Upper lobe of right lung (tissue), 1 donor: ENCODE measurements at regions not wholly inside any gene's neighbourhood (a gene's known extent, or its start where the extent isn't known, plus 50 kb on each side); places are given as distances from the start of the nearest gene placed in this dataset.
A peak's percentile ranks its signal among the peaks of the same experiment; 100 is the strongest.

ENCODE experiments used
- ATAC-seq: fragments of 200-7000 bp; cut with Tn5 transposase; one replicate; pipeline ENCODE4 v1.9.1; 2020; ENCODE audit warnings: mild to moderate bottlenecking, moderate library complexity
- DNase-seq: peaks from one replicate; pipeline ENCODE4 v3.0.0-alpha.2; 2020
- H3K27ac ChIP-seq: fragments of 200-600 bp; one replicate; pipeline ENCODE4 v1.8.0; 2022
- H3K27me3 ChIP-seq: fragments of 200-600 bp; one replicate; pipeline ENCODE4 v1.8.0; 2022; ENCODE audit warnings: mild to moderate bottlenecking
- H3K36me3 ChIP-seq: fragments of 200-600 bp; one replicate; pipeline ENCODE4 v1.8.0; 2022
- H3K4me1 ChIP-seq: fragments of 200-600 bp; one replicate; pipeline ENCODE4 v1.8.0; 2022
- H3K4me3 ChIP-seq: fragments of 200-600 bp; one replicate; pipeline ENCODE4 v1.8.0; 2022; ENCODE audit warnings: mild to moderate bottlenecking
- H3K9me3 ChIP-seq: fragments of 200-600 bp; one replicate; pipeline ENCODE4 v1.8.0; 2022
- intact Hi-C: fragments of 100-400 bp; cut with DNase I; formaldehyde crosslinking; loops from one replicate; pipeline ENCODE4 v1.11.0; 2022
- TF ChIP-seq, protein P1 (sequence below): fragments of 200-600 bp; IDR thresholded peaks from one replicate; pipeline ENCODE4 v1.8.0; 2022; ENCODE audit warnings: antibody characterized with exemption
- donor health status: DM: no; HTN: yes; CAD: no; lungs with severe emphysema.

DNA sequence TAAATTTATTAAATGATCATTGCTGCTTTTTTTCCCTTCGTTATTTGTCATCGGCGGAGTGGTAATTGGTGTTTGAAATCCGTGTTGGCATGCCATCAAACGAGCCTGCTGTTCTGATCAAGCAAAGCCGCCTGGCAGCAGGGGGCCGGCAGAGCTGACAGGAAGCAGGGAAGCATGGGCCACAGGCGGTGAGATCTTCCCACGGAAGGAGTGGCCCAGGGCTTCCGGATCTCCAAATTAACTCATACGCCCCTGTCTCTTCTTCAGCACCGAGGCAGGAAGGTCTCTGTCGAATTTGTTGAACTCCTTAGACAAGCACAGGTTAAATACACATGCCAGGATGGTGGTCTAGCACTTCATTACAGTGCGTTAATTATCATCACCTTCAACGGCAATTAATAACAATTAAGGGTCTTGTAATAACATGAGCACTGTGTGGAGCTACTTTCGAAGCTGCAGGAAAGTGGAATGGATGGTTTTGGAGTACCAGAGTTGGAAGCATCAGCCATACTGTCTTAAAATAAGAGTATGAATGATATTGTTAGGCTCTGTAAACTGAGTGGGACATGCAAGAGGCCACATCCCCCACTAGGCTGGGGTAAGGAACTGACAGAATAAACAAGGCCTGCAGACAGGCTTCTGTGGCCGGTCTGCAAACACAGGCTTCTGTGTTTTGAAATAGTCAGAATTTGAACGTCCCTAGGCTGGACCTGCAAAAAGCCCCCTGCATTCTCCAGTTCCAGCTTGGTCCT is 199.4 kb upstream of the DAB1 start:
- H3K4me3 ChIP-seq = no peak overlapping the region
- H3K4me1 ChIP-seq = no peaks in the 10 kb centered on the region
- ATAC-seq (peak; percentile 55), DNase-seq (no peak)
- TF ChIP-seq, protein P1, sequence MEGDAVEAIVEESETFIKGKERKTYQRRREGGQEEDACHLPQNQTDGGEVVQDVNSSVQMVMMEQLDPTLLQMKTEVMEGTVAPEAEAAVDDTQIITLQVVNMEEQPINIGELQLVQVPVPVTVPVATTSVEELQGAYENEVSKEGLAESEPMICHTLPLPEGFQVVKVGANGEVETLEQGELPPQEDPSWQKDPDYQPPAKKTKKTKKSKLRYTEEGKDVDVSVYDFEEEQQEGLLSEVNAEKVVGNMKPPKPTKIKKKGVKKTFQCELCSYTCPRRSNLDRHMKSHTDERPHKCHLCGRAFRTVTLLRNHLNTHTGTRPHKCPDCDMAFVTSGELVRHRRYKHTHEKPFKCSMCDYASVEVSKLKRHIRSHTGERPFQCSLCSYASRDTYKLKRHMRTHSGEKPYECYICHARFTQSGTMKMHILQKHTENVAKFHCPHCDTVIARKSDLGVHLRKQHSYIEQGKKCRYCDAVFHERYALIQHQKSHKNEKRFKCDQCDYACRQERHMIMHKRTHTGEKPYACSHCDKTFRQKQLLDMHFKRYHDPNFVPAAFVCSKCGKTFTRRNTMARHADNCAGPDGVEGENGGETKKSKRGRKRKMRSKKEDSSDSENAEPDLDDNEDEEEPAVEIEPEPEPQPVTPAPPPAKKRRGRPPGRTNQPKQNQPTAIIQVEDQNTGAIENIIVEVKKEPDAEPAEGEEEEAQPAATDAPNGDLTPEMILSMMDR = no peak
- intact Hi-C loops = no loop called here
- no peaks in the 10 kb centered on the region for H3K36me3 ChIP-seq
- no peak overlapping the region for H3K27ac ChIP-seq
- no peaks in the 10 kb centered on the region for H3K27me3 ChIP-seq
- no peaks in the 10 kb centered on the region for H3K9me3 ChIP-seq

DNA sequence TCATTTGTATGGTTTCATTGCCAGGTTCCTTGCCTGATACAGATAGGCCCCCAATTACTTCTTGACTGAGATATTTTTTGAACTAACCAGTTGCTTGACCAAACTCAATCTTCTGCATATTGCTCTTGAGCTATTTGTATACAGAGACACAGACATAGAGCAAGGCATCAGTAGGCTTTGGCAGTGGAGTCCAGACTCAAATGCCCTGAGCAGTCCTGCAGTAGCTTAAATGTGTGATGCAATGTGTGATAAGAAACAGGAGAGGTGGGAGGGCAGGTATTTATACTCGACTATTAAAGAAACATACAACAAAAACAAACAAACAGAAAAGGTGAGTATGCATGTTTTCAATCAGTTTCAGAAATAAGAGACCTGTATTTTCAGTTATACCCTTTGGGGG is 197.9 kb upstream of the DAB1 start:
- no peaks in the 10 kb centered on the region for H3K36me3 ChIP-seq

DNA sequence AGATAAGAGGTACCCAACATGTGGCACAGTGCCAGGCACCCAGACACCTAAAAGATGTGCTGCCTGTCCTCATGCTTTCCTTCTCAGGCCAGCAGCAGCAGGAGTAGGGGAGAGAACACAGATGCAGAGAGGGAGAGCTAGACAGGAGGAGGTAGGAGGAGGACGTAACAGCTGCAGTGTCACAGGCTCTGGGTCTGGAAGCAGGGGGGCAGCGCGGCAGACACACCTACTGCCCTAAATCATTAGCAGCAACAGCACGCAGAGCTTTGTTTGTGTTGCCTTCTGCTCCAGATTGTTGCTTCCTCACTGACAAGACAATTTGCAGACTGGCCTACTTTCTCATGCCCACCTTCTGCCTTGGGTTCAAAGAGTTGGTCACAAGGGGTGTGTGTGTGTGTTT is 196.7 kb upstream of the DAB1 start:
- H3K9me3 ChIP-seq = no peaks in the 10 kb centered on the region
- no peak for DNase-seq
- intact Hi-C loops = no loop called here
- no peaks in the 10 kb centered on the region for H3K27me3 ChIP-seq
- no peak for ATAC-seq
- no peak overlapping the region for H3K27ac ChIP-seq
- H3K36me3 ChIP-seq = no peaks in the 10 kb centered on the region
- no peak overlapping the region for H3K4me3 ChIP-seq
- TF ChIP-seq, protein P1 = no peak
- no peaks in the 10 kb centered on the region for H3K4me1 ChIP-seq

More for the DNA sequence above, 197.9 kb upstream of the DAB1 start:
- Histone ChIP-seq H3K4me1 (no peaks in the 10 kb centered on the region), H3K4me3 (no peak overlapping the region), H3K27ac (no peak overlapping the region), H3K9me3 (no peaks in the 10 kb centered on the region), H3K27me3 (no peaks in the 10 kb centered on the region)
- DNase-seq = no peak
- TF ChIP-seq, protein P1 = no peak
- no peak for ATAC-seq
- intact Hi-C loops = no loop called here

DNA sequence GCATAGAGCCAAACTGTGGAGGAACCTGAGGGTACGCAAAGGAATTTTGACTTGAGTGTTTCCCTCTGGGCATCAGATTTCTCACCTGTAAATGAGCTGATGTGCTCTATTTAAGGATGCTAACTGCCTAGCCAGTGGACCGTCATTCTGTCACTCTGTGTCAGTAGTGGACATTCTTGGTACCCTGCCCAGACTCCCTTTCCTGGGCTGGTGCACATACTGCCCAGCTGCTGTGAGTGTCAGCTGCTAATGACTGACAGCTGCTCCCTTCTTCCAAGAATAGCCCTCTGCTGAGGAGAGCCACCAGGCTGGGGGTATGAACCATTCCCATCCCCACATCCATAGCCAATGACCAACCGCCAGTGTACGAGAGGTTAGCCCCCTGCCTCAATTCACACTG is 193.1 kb upstream of the DAB1 start:
- H3K27me3 ChIP-seq = no peaks in the 10 kb centered on the region
- no peak overlapping the region for H3K4me3 ChIP-seq
- no peaks in the 10 kb centered on the region for H3K36me3 ChIP-seq
- intact Hi-C loops = no loop called here
- no peaks in the 10 kb centered on the region for H3K9me3 ChIP-seq
- DNase-seq (no peak), ATAC-seq (no peak)
- H3K4me1 ChIP-seq = no peaks in the 10 kb centered on the region
- no peak overlapping the region for H3K27ac ChIP-seq
- TF ChIP-seq, protein P1 = no peak

DNA sequence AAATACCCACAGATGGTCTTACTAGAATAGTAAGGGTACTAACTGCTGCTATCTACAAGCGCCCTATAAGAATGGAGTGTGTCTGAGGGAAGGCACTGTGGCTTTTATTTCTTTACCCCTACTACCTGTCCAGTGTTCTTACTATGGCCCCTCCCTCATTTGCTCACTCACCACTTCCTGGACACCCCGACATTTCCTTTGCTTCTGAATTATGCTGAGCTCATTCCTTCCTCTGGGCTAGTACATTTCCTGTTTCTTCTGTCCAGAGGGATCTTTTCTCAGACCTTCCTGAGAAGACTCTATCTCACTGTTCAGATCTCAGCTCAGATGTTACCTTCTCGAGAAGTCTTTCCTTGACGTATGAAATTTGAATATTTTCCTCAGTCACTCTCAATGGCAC is 192.1 kb upstream of the DAB1 start:
- no peaks in the 10 kb centered on the region for H3K4me1 ChIP-seq
- no peaks in the 10 kb centered on the region for H3K9me3 ChIP-seq
- no peaks in the 10 kb centered on the region for H3K27me3 ChIP-seq
- H3K27ac ChIP-seq = no peak overlapping the region
- intact Hi-C loops = no loop called here
- no peak overlapping the region for H3K4me3 ChIP-seq
- ATAC-seq (no peak), DNase-seq (no peak)
- H3K36me3 ChIP-seq = no peaks in the 10 kb centered on the region
- TF ChIP-seq, protein P1 = no peak

DNA sequence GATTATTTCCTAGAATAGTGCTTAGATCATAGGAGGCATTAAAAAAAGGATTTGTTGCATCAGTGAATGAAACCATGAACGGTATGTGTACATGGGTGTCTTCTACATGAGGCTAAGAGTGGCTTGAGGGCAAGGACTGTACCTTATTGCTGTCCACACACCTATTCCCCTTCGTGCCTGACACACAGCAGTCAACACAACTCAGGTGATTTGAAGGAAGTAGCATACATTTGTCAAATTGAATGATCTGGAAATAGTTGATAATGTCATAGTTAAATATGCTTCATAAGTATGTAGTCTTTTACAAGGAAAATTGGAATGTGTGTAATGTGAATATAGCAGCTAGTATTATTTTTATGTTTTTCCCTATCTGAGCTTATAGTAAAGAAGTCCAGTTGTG is 189.0 kb upstream of the DAB1 start:
- intact Hi-C loops = no loop called here
- Histone ChIP-seq H3K36me3 (no peaks in the 10 kb centered on the region), H3K4me1 (no peaks in the 10 kb centered on the region), H3K9me3 (no peaks in the 10 kb centered on the region), H3K27me3 (no peaks in the 10 kb centered on the region), H3K27ac (no peak overlapping the region), H3K4me3 (no peak overlapping the region)
- TF ChIP-seq, protein P1 = no peak
- no peak for ATAC-seq
- no peak for DNase-seq
